B cell (primary cell): ENCODE measurements at regions not wholly inside any gene's neighbourhood (a gene's known extent, or its start where the extent isn't known, plus 50 kb on each side); places are given as distances from the start of the nearest gene placed in this dataset.

Source experiments
- ATAC-seq: fragments of 200-7000 bp; cut with Tn5 transposase; one replicate; pipeline ENCODE4 v1.10.0; 2021; ENCODE audit warnings: low read depth, mild to moderate bottlenecking, moderate number of reproducible peaks, moderate library complexity
- CTCF ChIA-PET: fragments of 350-600 bp; sonication (Branson Sonifier 250); formaldehyde crosslinking; loops from one replicate; lab custom pipeline; 2021; ENCODE audit warnings: antibody characterized with exemption, inconsistent platforms; lab: Charles Lee
- POLR2A ChIA-PET: fragments of 350-600 bp; sonication (Branson Sonifier 250); formaldehyde crosslinking; loops from one replicate; lab custom pipeline; 2021; ENCODE audit warnings: antibody characterized with exemption; lab: Charles Lee
- DNase-seq: peaks from one replicate; pipeline ENCODE4 v3.0.0; 2013
- H2AFZ ChIP-seq: 2 replicates; pipeline ENCODE4 v1.6.1; 2012; ENCODE audit warnings: mild to moderate bottlenecking, low read depth, low read length; ENCODE audit not compliant: insufficient read depth, poor library complexity, severe bottlenecking
- H3K27ac ChIP-seq, 2 donors: 1 replicate in 1 of 2; 2 replicates in 1 of 2; pipeline ENCODE4 v1.5.1; 2012 to 2013; ENCODE audit warnings: low read length in 2 of 2, mild to moderate bottlenecking in 2 of 2, moderate library complexity in 1 of 2
- H3K27me3 ChIP-seq, 4 experiments: fragments of 200-600 bp in 1 of 4; sonication (generic) in 1 of 4; replicated peaks in 1 of 4; 1 replicate in 2 of 4; 2 replicates in 2 of 4; pipeline versions ENCODE4 v1.6.1 to v1.7.0; 2013 to 2016; ENCODE audit warnings: low read length in 3 of 4, mild to moderate bottlenecking in 2 of 4, mixed read lengths in 1 of 4, moderate library complexity in 1 of 4; ENCODE audit not compliant: insufficient read depth in 4 of 4, control insufficient read depth in 3 of 4; ENCODE audit errors: control extremely low read depth in 1 of 4
- H3K36me3 ChIP-seq, 2 experiments: replicated peaks in 1 of 2; 1 replicate in 1 of 2; 2 replicates in 1 of 2; pipeline versions ENCODE4 v1.6.1 to v1.7.1; 2013; ENCODE audit warnings: low read length in 1 of 2; ENCODE audit not compliant: insufficient read depth in 2 of 2, control insufficient read depth in 1 of 2; ENCODE audit errors: control extremely low read depth in 1 of 2, extremely low read depth in 1 of 2
- H3K4me1 ChIP-seq, 2 donors: fragments of 200-600 bp in 1 of 2; sonication (generic) in 1 of 2; 1 replicate in 1 of 2; 2 replicates in 1 of 2; pipeline versions ENCODE4 v1.5.1 to v1.6.1; 2013 to 2017; ENCODE audit warnings: low read length in 2 of 2; ENCODE audit not compliant: control insufficient read depth in 2 of 2, insufficient read depth in 2 of 2
- H3K4me2 ChIP-seq: replicated peaks from 2 replicates; pipeline ENCODE3; 2012; ENCODE audit warnings: mild to moderate bottlenecking, low read depth, low read length; ENCODE audit not compliant: poor library complexity, severe bottlenecking
- H3K4me3 ChIP-seq, 5 experiments: fragments of 200-600 bp in 1 of 5; sonication (generic) in 1 of 5; 1 replicate in 3 of 5; 2 replicates in 2 of 5; pipeline versions ENCODE4 v1.5.1 to v1.7.0; 2011 to 2016; ENCODE audit warnings: low read length in 4 of 5, mild to moderate bottlenecking in 4 of 5, low read depth in 2 of 5, control low read depth in 1 of 5, moderate library complexity in 1 of 5; ENCODE audit not compliant: insufficient read depth in 1 of 5; ENCODE audit errors: control extremely low read depth in 1 of 5, extremely low read depth in 1 of 5
- H3K79me2 ChIP-seq: fragments of 200-600 bp; sonication (generic); one replicate; pipeline ENCODE4 v1.6.0; 2016; ENCODE audit warnings: low read length; ENCODE audit not compliant: control insufficient read depth, insufficient read depth
- H3K9ac ChIP-seq: fragments of 200-600 bp; sonication (generic); 2 replicates; pipeline ENCODE4 v1.6.1; 2017; ENCODE audit warnings: mild to moderate bottlenecking, low read length, moderate library complexity
- H3K9me3 ChIP-seq, 3 donors: one replicate each; pipeline versions ENCODE4 v1.6.1 to v1.7.1; 2013; ENCODE audit warnings: low read length in 2 of 3; ENCODE audit not compliant: control insufficient read depth in 2 of 3, insufficient read depth in 1 of 3; ENCODE audit errors: control extremely low read depth in 1 of 3
- H4K20me1 ChIP-seq: 2 replicates; pipeline ENCODE4 v1.6.0; 2012; ENCODE audit warnings: mild to moderate bottlenecking, low read length; ENCODE audit not compliant: insufficient read depth, control insufficient read depth, poor library complexity, severe bottlenecking
- H3K27ac Mint-ChIP-seq: one replicate; pipeline ENCODE4 v1.8.0; 2021; ENCODE audit warnings: mixed read lengths
- H3K27me3 Mint-ChIP-seq: one replicate; pipeline ENCODE4 v1.8.0; 2021; ENCODE audit warnings: mixed read lengths
- H3K4me1 Mint-ChIP-seq: one replicate; pipeline ENCODE4 v1.8.0; 2021; ENCODE audit warnings: mixed read lengths
- H3K4me3 Mint-ChIP-seq: one replicate; pipeline ENCODE4 v1.8.0; 2021; ENCODE audit warnings: mixed read lengths
- H3K9me3 Mint-ChIP-seq: one replicate; pipeline ENCODE4 v1.8.0; 2022; ENCODE audit warnings: mixed read lengths; ENCODE audit not compliant: insufficient read depth
- EZH2 ChIP-seq: IDR thresholded peaks from 2 replicates; pipeline ENCODE4 v1.6.1; 2012; ENCODE audit warnings: borderline replicate concordance, low read depth, mild to moderate bottlenecking, moderate library complexity, low read length; ENCODE audit not compliant: insufficient read depth, poor library complexity, severe bottlenecking
- intact Hi-C: fragments of 100-400 bp; cut with micrococcal nuclease; formaldehyde crosslinking; loops from one replicate; pipeline ENCODE4 v1.10.0; 2022
- TF ChIP-seq, protein P1 (sequence below): fragments of 200-600 bp; IDR thresholded peaks from one replicate; pipeline ENCODE4 v1.8.0; 2022; ENCODE audit warnings: antibody characterized with exemption, mild to moderate bottlenecking

DNA sequence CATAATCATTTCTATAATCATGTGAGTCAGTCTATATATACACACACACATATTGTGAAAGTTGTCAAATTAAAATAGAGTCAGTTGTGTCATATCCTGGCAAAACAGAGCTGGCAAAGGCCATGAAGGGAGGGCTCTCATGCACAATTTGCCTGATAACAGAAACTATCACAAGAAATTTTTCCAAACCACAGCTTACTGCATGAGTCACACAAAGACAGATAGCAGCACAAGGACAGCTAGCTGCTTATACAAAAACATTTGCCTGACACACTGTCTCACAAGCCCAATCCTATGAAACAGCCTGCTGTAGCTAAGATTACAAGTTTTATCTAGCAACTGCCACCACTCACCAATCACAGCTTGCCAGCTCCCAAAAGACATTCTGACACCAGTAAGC lies 848.5 kb upstream of the MAN1A1 start:
- Mint-ChIP-seq H3K27ac (no peak overlapping the region), H3K9me3 (no peaks in the 10 kb centered on the region), H3K4me3 (no peak overlapping the region), H3K4me1 (peaks cover 4% of the 10 kb centered on the region), H3K27me3 (no peaks in the 10 kb centered on the region)
- no peak overlapping the region for H3K4me3 ChIP-seq
- TF ChIP-seq, protein P1, sequence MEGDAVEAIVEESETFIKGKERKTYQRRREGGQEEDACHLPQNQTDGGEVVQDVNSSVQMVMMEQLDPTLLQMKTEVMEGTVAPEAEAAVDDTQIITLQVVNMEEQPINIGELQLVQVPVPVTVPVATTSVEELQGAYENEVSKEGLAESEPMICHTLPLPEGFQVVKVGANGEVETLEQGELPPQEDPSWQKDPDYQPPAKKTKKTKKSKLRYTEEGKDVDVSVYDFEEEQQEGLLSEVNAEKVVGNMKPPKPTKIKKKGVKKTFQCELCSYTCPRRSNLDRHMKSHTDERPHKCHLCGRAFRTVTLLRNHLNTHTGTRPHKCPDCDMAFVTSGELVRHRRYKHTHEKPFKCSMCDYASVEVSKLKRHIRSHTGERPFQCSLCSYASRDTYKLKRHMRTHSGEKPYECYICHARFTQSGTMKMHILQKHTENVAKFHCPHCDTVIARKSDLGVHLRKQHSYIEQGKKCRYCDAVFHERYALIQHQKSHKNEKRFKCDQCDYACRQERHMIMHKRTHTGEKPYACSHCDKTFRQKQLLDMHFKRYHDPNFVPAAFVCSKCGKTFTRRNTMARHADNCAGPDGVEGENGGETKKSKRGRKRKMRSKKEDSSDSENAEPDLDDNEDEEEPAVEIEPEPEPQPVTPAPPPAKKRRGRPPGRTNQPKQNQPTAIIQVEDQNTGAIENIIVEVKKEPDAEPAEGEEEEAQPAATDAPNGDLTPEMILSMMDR, result no peak
- no peak for TF ChIP-seq EZH2
- no peaks in the 10 kb centered on the region for H3K79me2 ChIP-seq
- CTCF ChIA-PET, result no interaction called here
- no peaks in the 10 kb centered on the region for H3K27me3 ChIP-seq
- no peak overlapping the region for H3K9ac ChIP-seq
- intact Hi-C loops, result no loop called here
- no peak for ATAC-seq
- POLR2A ChIA-PET, result no interaction called here
- H3K36me3 ChIP-seq, result no peaks in the 10 kb centered on the region
- no peaks in the 10 kb centered on the region for H3K9me3 ChIP-seq
- no peak for DNase-seq
- H2AFZ ChIP-seq, result no peak overlapping the region
- H4K20me1 ChIP-seq, result no peaks in the 10 kb centered on the region
- H3K27ac ChIP-seq, result no peak overlapping the region
- no peak overlapping the region for H3K4me2 ChIP-seq
- no peaks in the 10 kb centered on the region for H3K4me1 ChIP-seq

DNA sequence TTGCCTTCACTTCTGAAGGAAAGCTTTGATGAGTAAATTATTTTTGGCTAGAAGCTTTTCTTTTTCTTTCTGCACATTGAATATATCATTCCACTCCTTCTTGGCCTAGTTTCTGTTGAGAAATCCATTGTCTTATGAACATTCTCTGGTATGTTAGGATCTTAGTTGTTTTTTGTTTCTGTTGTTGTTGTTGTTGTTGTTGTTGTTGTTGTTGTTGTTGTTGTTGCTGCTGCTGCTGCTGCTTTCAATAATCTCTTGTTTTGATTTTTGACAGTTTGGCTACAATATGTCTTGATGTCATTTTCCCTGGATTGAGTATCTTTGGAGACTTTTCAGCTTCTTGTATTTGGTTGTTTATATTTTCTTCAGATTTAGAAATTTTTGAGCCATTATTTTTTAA lies 836.5 kb upstream of the MAN1A1 start:
- H3K36me3 ChIP-seq, result no peaks in the 10 kb centered on the region
- ChIA-PET POLR2A (no interaction called here), CTCF (no interaction called here)
- no peaks in the 10 kb centered on the region for H4K20me1 ChIP-seq
- H3K9ac ChIP-seq, result no peak overlapping the region
- TF ChIP-seq, protein P1, result no peak
- H3K9me3 Mint-ChIP-seq, result peaks cover 2% of the 10 kb centered on the region
- no peak overlapping the region for H3K27ac Mint-ChIP-seq
- H3K79me2 ChIP-seq, result no peaks in the 10 kb centered on the region
- H3K27me3 ChIP-seq, result peaks cover 0 to 5% (median 0%) of the 10 kb centered on the region in 4 experiments
- no peak for ATAC-seq
- no peak overlapping the region for H3K4me2 ChIP-seq
- no peak overlapping the region for H3K27ac ChIP-seq
- H3K4me3 Mint-ChIP-seq, result no peak overlapping the region
- peaks cover 4% of the 10 kb centered on the region for H3K4me1 Mint-ChIP-seq
- DNase-seq, result no peak
- no peak overlapping the region for H2AFZ ChIP-seq
- no peak overlapping the region for H3K4me3 ChIP-seq
- intact Hi-C loops, result no loop called here
- no peaks in the 10 kb centered on the region for H3K4me1 ChIP-seq
- no peaks in the 10 kb centered on the region for H3K27me3 Mint-ChIP-seq
- H3K9me3 ChIP-seq, result peaks cover 0 to 3% (median 0%) of the 10 kb centered on the region in 3 donors
